ENCODE measurements at regions not wholly inside any gene's neighbourhood (a gene's known extent, or its start where the extent isn't known, plus 50 kb on each side); places are given as distances from the start of the nearest gene placed in this dataset.

- intact Hi-C loops (cut with micrococcal nuclease; ENCODE audit: unreplicated experiment) (no loop called here), in situ Hi-C loops (cut with MboI) (no loop called here)
- Histone ChIP-seq H3K9me3 (replicated peaks; ENCODE audit: control insufficient read depth, insufficient read depth, low read length) (no peaks in the 10 kb centered on the region), H3K9ac (ENCODE audit: control insufficient read depth, insufficient read depth, low read length) (no peak overlapping the region), H3K36me3 (ENCODE audit: control insufficient read depth in 2 of 2, insufficient read depth in 2 of 2, low read length in 1 of 2) (no peaks in the 10 kb centered on the region), H4K20me1 (ENCODE audit: control insufficient read depth, insufficient read depth) (no peaks in the 10 kb centered on the region), H3K27me3 (replicated peaks in 1 of 2; ENCODE audit: control insufficient read depth in 2 of 2, insufficient read depth in 2 of 2, low read length in 1 of 2) (peaks cover 0 to 2% of the 10 kb centered on the region in 2 experiments; a peak in 1 of 4 replicates), H3K4me2 (ENCODE audit: control insufficient read depth, insufficient read depth) (no peak overlapping the region), H3K79me2 (ENCODE audit: control insufficient read depth, insufficient read depth, low read length) (no peaks in the 10 kb centered on the region), H2AFZ (ENCODE audit: control insufficient read depth, low read depth, low read length) (no peak overlapping the region), H3K4me3 (no peak overlapping the region), H3K4me1 (ENCODE audit: control insufficient read depth, insufficient read depth, low read length) (no peaks in the 10 kb centered on the region), H3K27ac (ENCODE audit: control insufficient read depth, insufficient read depth) (no peak overlapping the region)
- FAIRE-seq (no peak), DNase-seq (ENCODE audit: low read depth, low spot score) (no peak), ATAC-seq (no peak)
- ChIA-PET POLR2A (no interaction called here), RAD21 (ENCODE audit: unreplicated experiment) (no interaction called here), CTCF (no interaction called here), SMC1A (ENCODE audit: uncharacterized antibody, unreplicated experiment) (no interaction called here)
- WGBS (ENCODE audit: insufficient coverage, insufficient replicate concordance, low lambda C conversion rate, missing lambda C conversion rate) = 37% methylated on average over 5 of the region's 5 CpGs
- no TSS peak for BruUV-seq (replicated peaks)
- TF ChIP-seq, protein P1, sequence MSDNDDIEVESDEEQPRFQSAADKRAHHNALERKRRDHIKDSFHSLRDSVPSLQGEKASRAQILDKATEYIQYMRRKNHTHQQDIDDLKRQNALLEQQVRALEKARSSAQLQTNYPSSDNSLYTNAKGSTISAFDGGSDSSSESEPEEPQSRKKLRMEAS (IDR thresholded peaks at IDR 0.05; ENCODE audit: low read depth, low read length) = no peak
- TF ChIP-seq ATF7 (IDR thresholded peaks at IDR 0.05; ENCODE audit: low read depth) = no peak
- no peak for TF ChIP-seq IKZF1 (conservative IDR thresholded peaks at IDR 0.05)
- TF ChIP-seq, protein P2, sequence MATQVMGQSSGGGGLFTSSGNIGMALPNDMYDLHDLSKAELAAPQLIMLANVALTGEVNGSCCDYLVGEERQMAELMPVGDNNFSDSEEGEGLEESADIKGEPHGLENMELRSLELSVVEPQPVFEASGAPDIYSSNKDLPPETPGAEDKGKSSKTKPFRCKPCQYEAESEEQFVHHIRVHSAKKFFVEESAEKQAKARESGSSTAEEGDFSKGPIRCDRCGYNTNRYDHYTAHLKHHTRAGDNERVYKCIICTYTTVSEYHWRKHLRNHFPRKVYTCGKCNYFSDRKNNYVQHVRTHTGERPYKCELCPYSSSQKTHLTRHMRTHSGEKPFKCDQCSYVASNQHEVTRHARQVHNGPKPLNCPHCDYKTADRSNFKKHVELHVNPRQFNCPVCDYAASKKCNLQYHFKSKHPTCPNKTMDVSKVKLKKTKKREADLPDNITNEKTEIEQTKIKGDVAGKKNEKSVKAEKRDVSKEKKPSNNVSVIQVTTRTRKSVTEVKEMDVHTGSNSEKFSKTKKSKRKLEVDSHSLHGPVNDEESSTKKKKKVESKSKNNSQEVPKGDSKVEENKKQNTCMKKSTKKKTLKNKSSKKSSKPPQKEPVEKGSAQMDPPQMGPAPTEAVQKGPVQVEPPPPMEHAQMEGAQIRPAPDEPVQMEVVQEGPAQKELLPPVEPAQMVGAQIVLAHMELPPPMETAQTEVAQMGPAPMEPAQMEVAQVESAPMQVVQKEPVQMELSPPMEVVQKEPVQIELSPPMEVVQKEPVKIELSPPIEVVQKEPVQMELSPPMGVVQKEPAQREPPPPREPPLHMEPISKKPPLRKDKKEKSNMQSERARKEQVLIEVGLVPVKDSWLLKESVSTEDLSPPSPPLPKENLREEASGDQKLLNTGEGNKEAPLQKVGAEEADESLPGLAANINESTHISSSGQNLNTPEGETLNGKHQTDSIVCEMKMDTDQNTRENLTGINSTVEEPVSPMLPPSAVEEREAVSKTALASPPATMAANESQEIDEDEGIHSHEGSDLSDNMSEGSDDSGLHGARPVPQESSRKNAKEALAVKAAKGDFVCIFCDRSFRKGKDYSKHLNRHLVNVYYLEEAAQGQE (IDR thresholded peaks at IDR 0.05; ENCODE audit: low read depth, low read length) = no peak
- no peak for TF ChIP-seq CHD1 (IDR thresholded peaks at IDR 0.05; ENCODE audit: low read depth, low read length)
- TF ChIP-seq CUX1 (IDR thresholded peaks at IDR 0.05; ENCODE audit: insufficient replicate concordance, low read depth, low read length) = no peak
- TF ChIP-seq TCF3 (IDR thresholded peaks at IDR 0.05; ENCODE audit: borderline replicate concordance, insufficient read depth, low read depth, low read length) = no peak
- TF ChIP-seq SUZ12 (IDR thresholded peaks at IDR 0.05; ENCODE audit: unreplicated experiment) = no peak
Measured at GRCh38 chr15:70414626-70415025, 316.9 kb upstream of the TLE3 start.
